LNCaP clone FGC (cell line): ENCODE measurements at regions not wholly inside any gene's neighbourhood (a gene's known extent, or its start where the extent isn't known, plus 50 kb on each side); places are given as distances from the start of the nearest gene placed in this dataset.

ENCODE experiments used
- DNase-seq: peaks from one replicate; pipeline ENCODE4 v3.0.0-alpha.2; 2011; ENCODE audit warnings: low read depth
- H3K4me3 ChIP-seq: 2 replicates; pipeline ENCODE4 v1.5.1; 2011; ENCODE audit warnings: mild to moderate bottlenecking, low read depth, low read length, control low read depth
- CTCF ChIP-seq: IDR thresholded peaks from 2 replicates; pipeline ENCODE4 v1.5.1; 2012; ENCODE audit warnings: mild to moderate bottlenecking; ENCODE audit not compliant: control insufficient read depth, insufficient read depth; ENCODE audit errors: extremely low read depth

DNA sequence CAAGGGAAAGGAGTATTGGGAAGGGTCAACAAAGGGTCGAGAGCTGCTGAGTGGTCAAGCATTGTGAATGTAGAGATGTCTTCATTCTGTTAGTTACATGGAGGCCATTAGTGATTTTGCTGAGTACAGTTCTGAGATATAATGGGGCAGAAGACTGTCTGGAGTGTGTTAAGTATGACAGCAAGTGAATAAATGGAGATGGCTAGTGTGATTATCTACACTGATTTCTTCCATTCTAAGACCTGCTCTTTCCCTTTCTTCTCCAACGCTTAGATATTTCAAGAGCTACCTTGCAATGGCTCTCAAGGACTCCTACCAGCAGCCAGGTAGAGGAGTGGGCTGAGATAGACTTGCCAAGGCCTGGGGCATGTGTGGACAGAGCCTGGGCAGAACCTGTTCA, 216.5 kb downstream of the MFSD1 start:
- H3K4me3 ChIP-seq = no peak overlapping the region
- TF ChIP-seq CTCF = no peak
- DNase-seq = no peak

DNA sequence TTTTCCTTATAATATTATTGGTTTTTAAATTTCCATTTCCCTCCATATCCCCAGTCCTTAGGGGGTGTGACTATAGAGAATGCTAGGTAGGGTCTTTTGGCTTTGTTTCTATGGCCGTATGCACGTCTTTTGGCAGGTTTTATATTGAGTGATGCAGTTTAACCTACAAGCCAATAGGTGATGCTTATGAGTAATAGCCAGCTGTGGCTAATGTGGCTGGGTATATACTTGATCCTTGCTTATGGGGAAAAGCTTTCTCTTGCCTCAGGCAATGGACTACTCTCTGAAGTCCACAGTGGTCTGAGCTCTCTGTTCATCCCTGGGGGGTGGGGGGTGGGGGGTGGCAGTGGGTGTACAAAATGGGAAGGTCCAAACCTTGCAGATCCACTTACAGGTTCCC, 223.9 kb downstream of the MFSD1 start:
- no peak for TF ChIP-seq CTCF
- no peak for DNase-seq
- no peak overlapping the region for H3K4me3 ChIP-seq

DNA sequence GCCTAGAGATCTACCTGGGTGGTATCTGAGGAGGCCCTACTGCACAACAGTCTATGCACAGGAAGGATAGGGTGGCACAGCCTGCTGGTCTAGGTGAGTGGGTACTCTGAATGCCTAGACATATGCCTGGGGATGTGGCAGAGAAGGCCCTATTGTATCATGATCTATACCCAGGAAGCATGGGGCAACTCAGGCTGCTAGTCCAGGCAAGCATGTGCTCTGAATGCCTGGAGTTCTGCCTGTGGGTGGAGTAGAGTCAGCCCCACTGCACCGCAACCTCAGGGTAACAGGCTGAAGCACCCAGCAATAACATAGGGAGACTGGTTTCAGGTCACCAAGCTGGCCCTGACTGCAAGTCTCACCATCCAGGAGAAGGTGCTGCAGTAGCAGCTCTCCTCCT, 224.7 kb downstream of the MFSD1 start:
- DNase-seq = no peak
- no peak for TF ChIP-seq CTCF
- no peak overlapping the region for H3K4me3 ChIP-seq

GRCh38 chr3:159028706-159029105, 226.9 kb downstream of the MFSD1 start:
- no peak overlapping the region for H3K4me3 ChIP-seq
- DNase-seq = no peak
- no peak for TF ChIP-seq CTCF

- H3K4me3 ChIP-seq = no peak overlapping the region
- TF ChIP-seq CTCF = no peak
- DNase-seq = no peak
These were observed 227.6 kb downstream of the MFSD1 start for GRCh38 chr3:159029306-159030026.

DNA sequence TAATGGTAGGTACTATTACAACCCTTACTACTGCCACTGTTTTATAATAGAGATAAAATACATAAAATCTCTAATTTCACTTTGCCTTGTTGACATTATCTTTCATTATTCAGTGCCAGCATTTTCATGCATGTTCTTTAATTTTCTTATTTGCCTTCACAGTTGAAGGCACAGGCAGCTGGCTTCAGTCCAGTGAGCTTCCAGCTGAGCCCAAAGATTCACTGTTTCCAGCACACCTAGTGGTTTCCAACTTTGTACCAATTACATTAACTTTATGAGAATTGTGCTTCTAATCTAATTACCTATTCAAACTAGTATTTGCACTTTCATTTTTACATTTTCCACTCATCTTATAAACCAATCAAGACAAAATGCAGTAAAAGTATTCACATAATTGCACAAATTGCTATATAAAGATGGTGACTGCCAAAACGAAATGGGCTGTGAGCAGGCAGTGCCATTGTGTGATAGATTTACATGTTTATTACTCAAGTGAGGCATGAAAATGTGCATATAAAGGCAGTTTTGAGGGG, 228.3 kb downstream of the MFSD1 start:
- no peak overlapping the region for H3K4me3 ChIP-seq
- no peak for TF ChIP-seq CTCF
- DNase-seq = peak; percentile 21
